UCSD-AML1 (cell line): ENCODE measurements at regions not wholly inside any gene's neighbourhood (a gene's known extent, or its start where the extent isn't known, plus 50 kb on each side); places are given as distances from the start of the nearest gene placed in this dataset.
"Not testable (repeated sequence)": the region's sequence is repeated elsewhere in the genome, so short reads cannot be mapped to it uniquely, and the experiment has no call there.

Experiments used
- DNase-seq: peaks from one replicate; lab custom pipeline; 2025; ENCODE audit not compliant: unreplicated experiment; lab: John Stamatoyannopoulos, UW

- DNase-seq = no peak
These were observed 138.6 kb upstream of the RASA1 start for GRCh38 chr5:87129046-87129445.

- DNase-seq = no peak
These were observed 135.0 kb upstream of the RASA1 start for GRCh38 chr5:87132696-87133095.

- DNase-seq = not testable (repeated sequence)
These were observed 133.2 kb upstream of the RASA1 start for GRCh38 chr5:87134513-87134912.

GRCh38 chr5:87136096-87136495 is 131.6 kb upstream of the RASA1 start:
- no peak for DNase-seq

GRCh38 chr5:87136733-87137132 is 130.9 kb upstream of the RASA1 start:
- no peak for DNase-seq

GRCh38 chr5:87137283-87137682 is 130.4 kb upstream of the RASA1 start:
- no peak for DNase-seq

GRCh38 chr5:87138091-87138805 is 129.4 kb upstream of the RASA1 start:
- DNase-seq = no peak

GRCh38 chr5:87139795-87140194 is 127.9 kb upstream of the RASA1 start:
- DNase-seq = no peak

- no peak for DNase-seq
These were observed 126.1 kb upstream of the RASA1 start for GRCh38 chr5:87141544-87141943.

GRCh38 chr5:87145853-87146252 is 121.8 kb upstream of the RASA1 start:
- not testable (repeated sequence) for DNase-seq

GRCh38 chr5:87147441-87147840 is 120.2 kb upstream of the RASA1 start:
- DNase-seq = no peak

- DNase-seq = no peak
These were observed 117.1 kb upstream of the RASA1 start for GRCh38 chr5:87150630-87151029.

GRCh38 chr5:87151547-87151946 is 116.1 kb upstream of the RASA1 start:
- DNase-seq = no peak

- DNase-seq = no peak
These were observed 114.8 kb upstream of the RASA1 start for GRCh38 chr5:87152886-87153285.

- no peak for DNase-seq
These were observed 113.5 kb upstream of the RASA1 start for GRCh38 chr5:87154191-87154590.

- no peak for DNase-seq
These were observed 112.6 kb upstream of the RASA1 start for GRCh38 chr5:87155106-87155505.

- DNase-seq = no peak
These were observed 111.1 kb upstream of the RASA1 start for GRCh38 chr5:87156631-87157030.

GRCh38 chr5:87164409-87164808 is 103.3 kb upstream of the RASA1 start:
- DNase-seq = no peak

GRCh38 chr5:87169300-87169991 is 98.2 kb upstream of the RASA1 start:
- no peak for DNase-seq

- DNase-seq = no peak
These were observed 96.9 kb upstream of the RASA1 start for GRCh38 chr5:87170799-87171198.

GRCh38 chr5:87182649-87183048 is 85.0 kb upstream of the RASA1 start:
- no peak for DNase-seq

GRCh38 chr5:87183896-87184295 is 83.8 kb upstream of the RASA1 start:
- DNase-seq = no peak

GRCh38 chr5:87184605-87185004 is 83.1 kb upstream of the RASA1 start:
- DNase-seq = no peak
